IMR-90 (cell line): ENCODE measurements at regions not wholly inside any gene's neighbourhood (a gene's known extent, or its start where the extent isn't known, plus 50 kb on each side); places are given as distances from the start of the nearest gene placed in this dataset.
"Not testable (repeated sequence)": the region's sequence is repeated elsewhere in the genome, so short reads cannot be mapped to it uniquely, and the experiment has no call there.

Experiments
- ATAC-seq: fragments of 200-7000 bp; cut with Tn5 transposase; 2 replicates; pipeline ENCODE4 v1.9.1; 2020; ENCODE audit warnings: low read depth, mild to moderate bottlenecking, moderate library complexity
- BruUV-seq: library from RNA; stranded (reverse); fragments of 400-500 nt; replicated peaks from 2 replicates; lab custom pipeline; 2021; lab: Mats Ljungman, UMichigan
- CTCF ChIA-PET: fragments of 300-600 bp; formaldehyde crosslinking; extraction: SDS; loops from one replicate; lab custom pipeline; 2021; ENCODE audit warnings: antibody characterized with exemption; lab: Yijun Ruan, JAX
- POLR2A ChIA-PET: fragments of 300-600 bp; sonication (Branson Sonifier 250); formaldehyde crosslinking; loops from one replicate; lab custom pipeline; 2022; ENCODE audit warnings: antibody characterized with exemption; ENCODE audit not compliant: unreplicated experiment; lab: Charles Lee
- DNase-seq: peaks from one replicate; pipeline ENCODE4 v3.0.0; 2013
- H2AFZ ChIP-seq: replicated peaks from 2 replicates; pipeline ENCODE3; 2013; ENCODE audit warnings: low read length, mild to moderate bottlenecking; ENCODE audit not compliant: poor library complexity
- H2AK5ac ChIP-seq: 2 replicates; pipeline ENCODE4 v1.6.1; 2013; ENCODE audit warnings: low read depth, low read length, inconsistent platforms
- H2AK9ac ChIP-seq: replicated peaks from 2 replicates; pipeline ENCODE3; 2013; ENCODE audit warnings: mild to moderate bottlenecking, low read depth, low read length, moderate library complexity; ENCODE audit not compliant: poor library complexity
- H2BK120ac ChIP-seq: 2 replicates; pipeline ENCODE4 v1.6.1; 2013; ENCODE audit warnings: low read depth, low read length, inconsistent platforms
- H2BK15ac ChIP-seq: 3 replicates; pipeline ENCODE4 v1.6.1; 2013; ENCODE audit warnings: low read depth, low read length, inconsistent platforms
- H2BK20ac ChIP-seq: 2 replicates; pipeline ENCODE4 v1.6.1; 2013; ENCODE audit warnings: low read depth, mild to moderate bottlenecking, inconsistent platforms, low read length, moderate library complexity
- H2BK5ac ChIP-seq: 2 replicates; pipeline ENCODE4 v1.6.1; 2013; ENCODE audit warnings: mild to moderate bottlenecking, low read depth, low read length, inconsistent platforms; ENCODE audit not compliant: poor library complexity, severe bottlenecking
- H3K14ac ChIP-seq: replicated peaks from 2 replicates; pipeline ENCODE4 v1.6.1; 2013; ENCODE audit warnings: low read depth, low read length, inconsistent platforms
- H3K18ac ChIP-seq: 2 replicates; pipeline ENCODE4 v1.6.1; 2013; ENCODE audit warnings: low read depth, low read length, control low read depth
- H3K23ac ChIP-seq: 2 replicates; pipeline ENCODE4 v1.6.1; 2013; ENCODE audit warnings: low read depth, low read length, inconsistent platforms
- H3K27ac ChIP-seq: 2 replicates; pipeline ENCODE4 v1.5.1; 2013; ENCODE audit warnings: mild to moderate bottlenecking, control low read depth, low read length; ENCODE audit not compliant: insufficient read depth
- H3K27me3 ChIP-seq: 2 replicates; pipeline ENCODE4 v1.6.1; 2013; ENCODE audit warnings: low read length; ENCODE audit not compliant: control insufficient read depth, insufficient read depth
- H3K36me3 ChIP-seq: 2 replicates; pipeline ENCODE4 v1.6.1; 2013; ENCODE audit warnings: low read length, mixed read lengths; ENCODE audit not compliant: control insufficient read depth, insufficient read depth
- H3K4ac ChIP-seq: 2 replicates; pipeline ENCODE4 v1.6.1; 2013; ENCODE audit warnings: low read depth, low read length, inconsistent platforms
- H3K4me1 ChIP-seq: 2 replicates; pipeline ENCODE4 v1.6.1; 2013; ENCODE audit warnings: low read length, mixed read lengths; ENCODE audit not compliant: control insufficient read depth, insufficient read depth
- H3K4me2 ChIP-seq: 2 replicates; pipeline ENCODE4 v1.6.1; 2013; ENCODE audit warnings: low read depth, mild to moderate bottlenecking, control low read depth, low read length, moderate library complexity
- H3K4me3 ChIP-seq: 2 replicates; pipeline ENCODE4 v1.5.1; 2013; ENCODE audit warnings: low read depth, mild to moderate bottlenecking, control low read depth, low read length, moderate library complexity; ENCODE audit not compliant: insufficient read depth
- H3K56ac ChIP-seq: 2 replicates; pipeline ENCODE4 v1.6.1; 2013; ENCODE audit warnings: low read length, inconsistent platforms; ENCODE audit not compliant: insufficient read depth; ENCODE audit errors: extremely low read depth
- H3K79me1 ChIP-seq, 2 experiments: 2 replicates each; pipeline ENCODE4 v1.6.1; 2013; ENCODE audit warnings: low read length in 2 of 2, inconsistent platforms in 1 of 2, low read depth in 1 of 2
- H3K9ac ChIP-seq: 2 replicates; pipeline ENCODE4 v1.6.1; 2013; ENCODE audit warnings: low read depth, low read length, control low read depth
- H3K9me1 ChIP-seq: 2 replicates; pipeline ENCODE4 v1.6.1; 2013; ENCODE audit warnings: low read length, inconsistent platforms; ENCODE audit not compliant: insufficient read depth
- H3K9me3 ChIP-seq: 2 replicates; pipeline ENCODE4 v1.6.1; 2013; ENCODE audit warnings: low read length; ENCODE audit not compliant: control insufficient read depth, insufficient read depth
- H4K20me1 ChIP-seq: 2 replicates; pipeline ENCODE4 v1.6.1; 2013; ENCODE audit warnings: low read length, inconsistent platforms; ENCODE audit not compliant: insufficient read depth
- H4K5ac ChIP-seq: 2 replicates; pipeline ENCODE4 v1.6.1; 2013; ENCODE audit warnings: mild to moderate bottlenecking, low read depth, low read length, control low read depth
- H4K8ac ChIP-seq, 2 experiments: 2 replicates each; pipeline ENCODE4 v1.6.1; 2013; ENCODE audit warnings: low read depth in 2 of 2, low read length in 2 of 2, control low read depth in 1 of 2, inconsistent platforms in 1 of 2
- H4K91ac ChIP-seq: 2 replicates; pipeline ENCODE4 v1.6.1; 2013; ENCODE audit warnings: low read depth, low read length, inconsistent platforms; ENCODE audit not compliant: insufficient read depth
- CHD1 ChIP-seq: IDR thresholded peaks from 2 replicates; pipeline ENCODE4 v1.6.1; 2012; ENCODE audit warnings: low read depth, low read length, improper control_type of control experiment
- CTCF ChIP-seq: conservative IDR thresholded peaks from 2 replicates; pipeline ENCODE4 v1.5.1; 2012; ENCODE audit warnings: mild to moderate bottlenecking, low read depth, low read length, improper control_type of control experiment
- FOS ChIP-seq: fragments of 150-350 bp; IDR thresholded peaks from 2 replicates; pipeline ENCODE4 v1.6.1; 2016; ENCODE audit warnings: low read depth, low read length
- RAD21 ChIP-seq: IDR thresholded peaks from 2 replicates; pipeline ENCODE4 v1.6.1; 2012; ENCODE audit warnings: low read length, improper control_type of control experiment
- SMC3 ChIP-seq: fragments of 150-350 bp; IDR thresholded peaks from 2 replicates; pipeline ENCODE4 v1.6.1; 2016; ENCODE audit warnings: low read depth, mild to moderate bottlenecking, antibody characterized with exemption, low read length, moderate library complexity
- WGBS, 2 experiments: methylation state at CpG; one replicate each; pipeline versions ENCODE4 v1.1.5 to v1.1.7; 2013; ENCODE audit warnings: missing lambda C conversion rate in 2 of 2; ENCODE audit not compliant: insufficient read length in 1 of 2; ENCODE audit errors: extremely low coverage in 2 of 2; 5-methylcytosine and 5-hydroxymethylcytosine counted together
- dilution Hi-C: fragments of 300-500 bp; cut with HindIII; formaldehyde crosslinking; loops from one replicate; pipeline ENCODE4 v1.14.3; 2018; ENCODE audit warnings: low sequenced_read_pairs; ENCODE audit not compliant: unreplicated experiment
- in situ Hi-C: fragments of 300-500 bp; cut with MboI; formaldehyde crosslinking; loops from 3 replicates; pipeline ENCODE4 v1.14.3; 2019; ENCODE audit warnings: low sequenced_read_pairs, inconsistent platforms, mixed read lengths
- intact Hi-C: fragments of 100-400 bp; cut with micrococcal nuclease; formaldehyde crosslinking; loops from 2 replicates; pipeline ENCODE4 v1.10.0; 2022

DNA sequence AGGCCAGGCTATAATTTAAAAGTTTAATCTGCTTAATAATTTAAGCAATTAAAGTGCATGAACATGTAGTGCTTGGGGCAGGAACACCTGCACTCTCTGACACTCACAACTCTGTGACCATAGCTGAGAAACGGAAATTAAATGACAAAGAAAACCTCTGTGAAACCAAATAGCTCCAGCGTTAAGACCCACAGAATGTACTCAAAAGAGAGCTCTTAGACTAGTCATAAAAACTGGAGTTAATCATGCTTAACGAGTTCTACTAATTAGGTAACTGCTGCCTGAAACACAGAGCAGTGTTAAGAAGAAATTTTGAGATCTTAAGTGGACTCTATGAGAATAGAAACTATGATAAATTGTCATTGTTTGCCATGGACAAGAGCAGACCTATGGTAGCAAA is 174.4 kb upstream of the SPIN4 start:
- WGBS, 2 experiments: no CpG with 5 or more reads among the region's 3 CpGs
- H4K8ac ChIP-seq: no peak overlapping the region
- no peak overlapping the region for H3K9ac ChIP-seq
- H2AK9ac ChIP-seq: no peak overlapping the region
- H3K9me3 ChIP-seq: no peaks in the 10 kb centered on the region; the same call in 1 of the 2 replicates
- ChIA-PET CTCF (no interaction called here), POLR2A (no interaction called here)
- no peak overlapping the region for H2BK20ac ChIP-seq
- in situ Hi-C loops (no loop called here), dilution Hi-C loops (no loop called here), intact Hi-C loops (no loop called here)
- H4K5ac ChIP-seq: no peak overlapping the region
- TF ChIP-seq SMC3: no peak
- TF ChIP-seq CHD1: no peak
- no peak for TF ChIP-seq FOS
- TF ChIP-seq CTCF: no peak
- TF ChIP-seq RAD21: no peak
- H3K79me1 ChIP-seq: no peaks in the 10 kb centered on the region; a peak in 1 of 4 replicates
- H3K4me2 ChIP-seq: no peak overlapping the region
- BruUV-seq: no TSS peak
- no peak overlapping the region for H3K18ac ChIP-seq
- no peak overlapping the region for H3K23ac ChIP-seq
- no peak overlapping the region for H3K4me3 ChIP-seq
- H2BK15ac ChIP-seq: no peak overlapping the region
- no peaks in the 10 kb centered on the region for H4K20me1 ChIP-seq
- no peak overlapping the region for H3K27ac ChIP-seq
- H3K4ac ChIP-seq: no peak overlapping the region
- H3K36me3 ChIP-seq: no peaks in the 10 kb centered on the region
- ATAC-seq (no peak), DNase-seq (no peak)
- H2BK120ac ChIP-seq: no peak overlapping the region
- H2BK5ac ChIP-seq: no peak overlapping the region
- H3K4me1 ChIP-seq: no peaks in the 10 kb centered on the region
- no peak overlapping the region for H2AK5ac ChIP-seq
- H3K27me3 ChIP-seq: no peaks in the 10 kb centered on the region
- H4K91ac ChIP-seq: no peak overlapping the region
- no peaks in the 10 kb centered on the region for H3K9me1 ChIP-seq
- no peak overlapping the region for H3K14ac ChIP-seq
- H2AFZ ChIP-seq: no peak overlapping the region
- no peak overlapping the region for H3K56ac ChIP-seq

GRCh38 chrX:63519368-63519767 is 168.2 kb upstream of the SPIN4 start:
- H3K79me1 ChIP-seq, POLR2A ChIA-PET, H3K4me1 ChIP-seq, H3K36me3 ChIP-seq, H2AK5ac ChIP-seq, dilution Hi-C loops, H2BK15ac ChIP-seq, H2AFZ ChIP-seq, H3K4me2 ChIP-seq, H3K9me1 ChIP-seq, H3K9me3 ChIP-seq, H3K56ac ChIP-seq, H4K8ac ChIP-seq, BruUV-seq, H2AK9ac ChIP-seq, H2BK120ac ChIP-seq, in situ Hi-C loops, H3K27me3 ChIP-seq, H4K20me1 ChIP-seq, H3K14ac ChIP-seq, H3K9ac ChIP-seq, H2BK20ac ChIP-seq, H3K4me3 ChIP-seq, H4K5ac ChIP-seq, H3K4ac ChIP-seq, H4K91ac ChIP-seq, H3K18ac ChIP-seq, ATAC-seq, H3K27ac ChIP-seq, H2BK5ac ChIP-seq, CTCF ChIA-PET, DNase-seq, H3K23ac ChIP-seq: not testable (repeated sequence)
- intact Hi-C loops: loop anchor here (10.0 kb wide), 1 partner anchor 85 kb away; no protein-coding TSS in a partner anchor
- no CpG with 5 or more reads among the region's 11 CpGs for WGBS, 2 experiments
